ENCODE measurements at regions not wholly inside any gene's neighbourhood (a gene's known extent, or its start where the extent isn't known, plus 50 kb on each side); places are given as distances from the start of the nearest gene placed in this dataset.

GRCh38 chr13:91155512-91156114 is 191.9 kb upstream of the MIR17HG start:
- TF ChIP-seq CTCF (IDR thresholded peaks at IDR 0.05) (no peak), EP300 (IDR thresholded peaks at IDR 0.05) (no peak), POLR2A (IDR thresholded peaks at IDR 0.05) (no peak)

All from ovary (tissue), 3 donors.